ENCODE measurements at regions not wholly inside any gene's neighbourhood (a gene's known extent, or its start where the extent isn't known, plus 50 kb on each side); places are given as distances from the start of the nearest gene placed in this dataset.

DNA sequence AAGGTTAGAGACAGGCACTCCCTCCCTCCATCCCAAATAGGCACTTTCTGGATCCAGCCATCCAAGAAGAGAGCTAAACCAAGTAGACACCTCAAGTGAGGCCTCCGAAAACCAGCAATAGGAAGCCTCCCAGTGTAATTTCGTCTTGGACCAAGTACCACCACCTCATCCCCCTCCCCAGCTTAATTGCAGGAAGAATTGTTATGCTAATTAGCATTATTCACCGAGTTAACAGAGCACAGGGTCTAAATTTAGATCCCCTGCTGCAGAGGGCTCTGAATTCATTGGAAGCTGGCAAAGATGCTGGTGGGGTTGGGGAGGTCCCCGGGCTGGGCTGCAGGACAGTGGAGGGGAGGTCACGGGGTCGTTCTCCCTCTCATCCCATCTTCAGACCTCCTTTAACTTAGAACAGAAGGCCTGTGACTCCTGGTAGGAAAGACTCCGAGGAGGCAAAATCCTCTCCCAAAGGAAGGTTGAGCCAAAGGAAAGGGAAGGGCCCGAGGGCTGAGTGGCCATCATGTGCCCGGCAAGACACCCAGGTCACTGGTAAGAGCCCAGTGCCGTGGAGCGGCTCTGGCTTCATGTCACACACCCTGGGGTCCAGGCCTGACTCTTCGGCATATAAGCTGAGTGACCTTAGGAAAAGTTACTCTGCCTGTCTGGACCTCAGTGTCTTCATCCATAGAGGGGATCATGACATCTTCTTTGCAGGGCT lies 209.2 kb upstream of the GRIK3 start:
- DNase-seq, result no peak

DNA sequence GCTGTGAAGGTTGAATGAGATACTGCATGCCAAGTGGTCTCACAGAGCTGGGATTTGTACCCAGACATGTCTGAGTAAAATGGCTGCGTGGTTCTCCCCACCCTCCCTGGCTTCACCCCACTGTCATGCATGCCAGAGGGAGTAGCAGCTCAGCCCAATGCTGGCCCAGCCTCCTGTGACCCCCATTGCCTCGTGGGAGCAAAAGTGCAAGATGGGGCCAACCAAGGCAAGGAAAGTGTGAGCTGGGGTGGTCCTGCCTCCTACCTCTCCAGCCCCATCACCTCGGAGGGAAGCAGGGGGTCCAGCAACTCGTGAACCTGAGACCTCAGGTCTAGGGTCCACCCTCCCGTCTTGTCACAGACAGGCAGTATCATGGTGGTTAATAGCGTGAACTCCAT lies 209.8 kb upstream of the GRIK3 start:
- no peak for DNase-seq

DNA sequence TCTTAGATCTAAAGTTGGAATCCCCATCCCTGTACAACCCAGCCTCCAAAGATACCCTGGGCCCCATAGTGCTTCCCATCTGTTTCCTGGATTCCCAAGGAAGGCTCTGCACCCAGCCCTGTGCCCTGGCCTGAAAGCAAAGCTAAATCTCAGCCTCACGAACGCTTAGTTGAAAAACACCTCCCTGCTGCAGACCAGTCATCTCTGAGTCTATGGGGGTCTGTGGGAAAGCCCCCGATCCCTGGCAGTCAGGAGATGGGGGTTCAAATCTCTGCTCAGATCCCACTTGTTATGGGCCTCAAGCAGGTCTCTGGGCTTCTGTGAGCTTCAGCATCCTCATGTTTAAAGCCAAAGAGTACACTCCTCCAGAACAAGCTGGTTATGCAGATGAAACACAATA lies 210.5 kb upstream of the GRIK3 start:
- DNase-seq, result no peak

DNA sequence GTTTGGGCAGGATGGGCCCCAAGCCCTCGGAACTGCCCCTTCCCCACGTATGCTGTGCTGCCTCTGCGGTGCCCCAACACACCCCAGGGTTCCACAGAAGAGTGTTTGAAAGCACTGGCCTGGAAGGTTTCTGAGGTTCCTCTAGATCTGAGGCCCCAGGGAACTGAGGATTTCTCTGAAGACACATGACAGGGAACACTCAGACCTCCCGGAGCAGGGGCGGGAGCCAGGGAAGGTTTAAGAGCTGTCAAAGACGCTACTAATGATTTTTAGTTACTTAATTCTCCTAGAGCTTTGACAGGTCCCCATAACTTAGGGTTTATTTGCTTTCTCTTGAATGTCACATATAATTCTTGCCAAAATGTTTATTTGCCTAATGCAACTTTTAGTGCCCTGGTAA lies 212.3 kb upstream of the GRIK3 start:
- DNase-seq, result no peak

DNA sequence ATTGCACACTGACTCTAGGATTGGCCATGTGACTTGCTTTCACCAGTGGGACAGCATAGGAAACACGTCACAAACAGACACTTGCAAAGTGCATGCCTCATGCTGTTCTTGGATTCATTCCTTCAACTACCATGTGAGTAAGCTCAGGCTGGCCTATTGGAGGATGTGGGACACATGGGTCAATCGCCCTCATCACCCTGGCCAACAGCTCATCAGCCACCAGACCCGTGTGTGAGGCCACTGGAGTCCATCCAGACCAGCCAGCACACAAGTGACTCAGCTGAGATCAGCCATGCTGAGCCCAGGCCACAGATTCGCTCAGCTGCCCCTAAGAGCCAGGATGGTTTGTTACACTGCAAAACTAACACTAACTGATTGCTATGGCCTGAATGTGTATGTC lies 216.1 kb upstream of the GRIK3 start:
- DNase-seq, result no peak

DNA sequence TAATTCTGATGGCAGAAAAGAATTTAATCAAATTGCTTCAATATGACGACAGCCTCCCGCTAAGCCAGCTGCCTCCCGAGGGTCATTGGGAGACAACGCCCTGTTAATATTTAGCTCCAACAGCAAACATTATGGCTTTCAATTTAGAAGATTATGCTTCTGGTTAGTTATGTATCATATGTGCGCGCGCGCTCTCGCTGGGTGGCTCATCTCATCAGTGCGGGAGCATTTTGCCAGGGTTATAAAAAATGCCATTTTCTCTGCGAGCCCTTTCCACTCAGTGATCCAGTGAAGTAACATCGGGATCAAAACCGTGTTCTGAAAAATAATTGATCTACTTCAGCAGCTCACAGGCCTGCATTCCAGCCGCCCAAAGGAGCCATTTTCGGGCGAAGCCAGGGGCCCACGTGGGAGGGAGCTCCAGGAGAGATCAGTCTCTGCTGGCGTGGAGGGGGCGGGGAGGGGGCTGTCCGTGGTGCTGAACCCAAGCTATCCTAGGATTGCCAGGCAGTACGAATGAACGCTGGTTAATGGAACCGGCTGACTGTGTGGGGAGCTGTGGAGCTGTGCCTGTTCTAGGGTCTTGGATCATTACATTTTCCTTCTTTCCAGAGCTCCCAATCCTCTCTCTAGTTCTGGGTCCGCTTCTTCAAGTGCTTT lies 219.1 kb upstream of the ZC3H12A start:
- DNase-seq, result no peak

DNA sequence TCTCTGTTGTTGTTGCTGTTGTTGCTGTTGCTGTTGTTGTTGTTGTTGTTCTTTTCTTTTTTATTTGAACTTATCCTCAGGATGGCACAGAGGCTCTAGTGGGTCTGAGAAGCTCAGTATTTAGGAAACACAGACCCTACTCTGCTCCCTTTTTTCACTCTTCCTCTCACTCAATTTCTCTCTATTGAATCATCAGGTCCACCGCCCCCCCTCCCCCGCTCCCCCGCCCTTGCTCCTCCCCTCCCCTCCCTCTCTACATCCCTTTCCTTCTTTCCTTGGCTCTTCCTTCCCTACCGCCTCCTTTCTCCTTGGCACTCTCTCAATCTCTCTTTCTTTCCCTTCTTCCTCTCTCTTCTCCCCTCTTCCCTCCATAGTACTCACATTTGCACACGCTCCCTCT lies 218.5 kb upstream of the ZC3H12A start:
- no peak for DNase-seq

DNA sequence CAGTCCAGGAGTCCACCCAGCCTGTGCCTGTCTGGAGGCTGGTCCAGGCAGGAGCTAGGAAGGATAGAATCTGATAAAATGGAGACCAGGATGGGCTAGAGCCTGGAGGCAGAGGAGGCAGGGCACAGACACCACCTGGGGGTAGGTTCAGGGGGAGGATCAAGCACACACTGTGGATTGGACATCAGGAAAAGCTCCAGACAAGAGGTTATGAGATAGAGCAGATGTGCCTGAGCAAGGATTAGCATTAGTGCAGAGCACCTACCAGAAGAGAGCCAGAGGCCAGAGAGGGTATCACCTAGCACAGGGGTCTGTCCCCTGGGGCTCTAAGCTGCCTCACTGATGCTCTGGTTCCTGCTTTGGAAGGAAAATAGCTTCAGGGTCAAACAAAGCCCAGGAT lies 216.7 kb upstream of the ZC3H12A start:
- no peak for DNase-seq

DNA sequence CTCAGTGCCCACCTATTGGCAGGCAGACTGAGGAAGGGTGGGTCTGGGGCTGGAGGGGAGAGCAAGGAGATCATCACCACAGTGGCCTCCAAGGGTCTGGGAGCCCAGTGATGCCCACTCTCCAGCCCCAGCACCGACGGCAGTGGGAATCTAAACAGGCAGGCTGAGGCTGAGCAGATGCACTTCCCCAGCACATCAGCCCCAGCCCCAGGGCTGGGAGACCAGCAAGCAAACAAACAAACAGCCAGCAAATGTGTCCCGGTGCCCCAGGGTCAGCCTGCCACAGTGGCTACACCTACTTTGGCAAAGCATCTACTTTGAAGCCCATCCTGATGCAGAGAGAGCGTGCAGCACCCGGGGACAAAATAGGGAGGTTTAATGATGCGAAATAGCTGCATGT lies 216.3 kb upstream of the ZC3H12A start:
- DNase-seq, result no peak

DNA sequence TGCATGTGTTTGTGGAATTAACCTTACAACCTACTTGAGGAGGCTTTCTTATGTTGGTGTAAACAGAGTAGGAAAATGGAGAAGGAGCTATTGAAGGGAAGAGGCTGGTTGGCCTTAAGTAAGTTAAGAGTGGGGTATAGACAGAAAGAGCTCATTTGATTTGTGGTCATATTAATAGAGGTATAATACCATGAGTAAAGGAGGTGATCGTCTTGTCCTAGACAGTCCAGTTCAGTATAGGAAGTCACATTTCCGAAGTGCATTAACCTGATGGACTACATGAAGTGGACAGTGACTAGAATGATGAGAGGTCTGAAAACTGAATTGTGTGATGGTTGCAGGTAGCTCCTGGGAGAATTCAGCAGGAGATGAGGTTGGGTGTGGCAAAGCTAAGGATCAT lies 215.4 kb upstream of the ZC3H12A start:
- no peak for DNase-seq

DNA sequence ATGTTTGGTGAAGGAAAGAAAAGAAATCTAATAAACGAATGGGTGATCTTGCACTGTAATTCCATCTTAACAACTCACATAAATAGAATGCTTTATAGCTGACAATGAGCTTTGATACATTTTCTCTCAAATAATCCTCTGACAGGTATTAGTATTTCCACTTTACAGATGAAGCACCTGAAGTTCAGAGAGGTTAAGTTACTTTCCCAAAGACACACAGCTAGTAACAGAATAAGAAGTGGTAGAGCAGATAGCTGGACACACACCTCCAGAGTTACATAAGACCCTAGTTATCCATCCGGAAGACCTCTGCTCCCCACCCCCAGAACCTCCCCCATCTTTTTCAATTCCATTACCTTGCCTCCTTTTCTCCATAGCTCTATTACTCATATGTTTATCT lies 213.3 kb upstream of the ZC3H12A start:
- no peak for DNase-seq

DNA sequence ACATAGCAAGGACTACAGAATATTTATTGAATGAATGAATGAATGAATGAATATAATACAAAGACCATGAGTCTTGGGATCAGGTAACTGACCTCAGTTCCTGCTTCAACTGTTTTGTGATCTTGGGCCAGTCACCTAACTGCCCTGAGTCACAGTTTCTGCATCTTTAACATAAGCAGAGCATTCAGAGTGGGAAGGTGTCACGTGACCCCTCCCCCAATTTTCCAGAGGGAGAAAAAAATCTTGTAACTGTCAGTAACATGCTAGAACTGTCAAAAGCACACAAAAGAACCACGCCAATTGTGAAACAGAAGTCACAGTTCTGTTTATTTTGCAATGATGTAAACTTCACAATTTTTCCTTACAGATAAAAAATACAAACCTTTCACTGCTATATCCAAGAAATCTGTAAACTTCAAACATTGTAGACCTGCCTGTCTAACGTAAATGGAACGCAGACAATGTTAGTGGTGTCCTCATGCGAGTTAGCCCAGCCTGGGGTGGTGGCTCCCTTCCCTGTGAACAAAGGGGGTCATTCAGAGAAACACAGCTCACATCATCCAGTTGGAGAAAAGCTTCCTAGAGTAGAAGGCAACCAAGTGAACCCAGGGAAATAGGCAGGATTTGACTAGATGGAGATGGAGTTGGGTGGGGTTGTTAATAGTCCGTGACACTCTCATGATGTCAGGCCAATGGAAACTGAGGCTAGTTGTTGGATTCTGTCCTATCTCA lies 211.8 kb upstream of the ZC3H12A start:
- no peak for DNase-seq

DNA sequence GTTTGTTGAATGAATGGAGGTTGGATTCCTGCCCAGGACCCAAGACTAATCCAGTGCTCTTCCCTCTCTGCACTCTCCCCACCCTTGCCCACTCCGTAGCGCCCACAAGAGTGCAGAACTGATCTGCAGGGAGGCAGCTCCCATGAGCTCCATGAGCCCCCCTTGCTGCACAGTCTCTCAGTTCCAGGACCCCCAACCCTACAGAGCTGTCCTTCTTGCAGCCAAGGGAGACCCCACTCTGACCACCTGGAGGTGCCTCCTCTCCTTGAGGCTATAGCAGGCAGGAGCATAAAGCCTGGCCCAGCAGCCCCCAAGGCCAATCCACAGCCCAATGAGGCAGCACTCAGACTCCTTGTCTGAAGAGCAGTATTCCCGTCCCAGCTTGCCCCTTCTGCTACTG lies 209.2 kb upstream of the ZC3H12A start:
- DNase-seq, result no peak

DNA sequence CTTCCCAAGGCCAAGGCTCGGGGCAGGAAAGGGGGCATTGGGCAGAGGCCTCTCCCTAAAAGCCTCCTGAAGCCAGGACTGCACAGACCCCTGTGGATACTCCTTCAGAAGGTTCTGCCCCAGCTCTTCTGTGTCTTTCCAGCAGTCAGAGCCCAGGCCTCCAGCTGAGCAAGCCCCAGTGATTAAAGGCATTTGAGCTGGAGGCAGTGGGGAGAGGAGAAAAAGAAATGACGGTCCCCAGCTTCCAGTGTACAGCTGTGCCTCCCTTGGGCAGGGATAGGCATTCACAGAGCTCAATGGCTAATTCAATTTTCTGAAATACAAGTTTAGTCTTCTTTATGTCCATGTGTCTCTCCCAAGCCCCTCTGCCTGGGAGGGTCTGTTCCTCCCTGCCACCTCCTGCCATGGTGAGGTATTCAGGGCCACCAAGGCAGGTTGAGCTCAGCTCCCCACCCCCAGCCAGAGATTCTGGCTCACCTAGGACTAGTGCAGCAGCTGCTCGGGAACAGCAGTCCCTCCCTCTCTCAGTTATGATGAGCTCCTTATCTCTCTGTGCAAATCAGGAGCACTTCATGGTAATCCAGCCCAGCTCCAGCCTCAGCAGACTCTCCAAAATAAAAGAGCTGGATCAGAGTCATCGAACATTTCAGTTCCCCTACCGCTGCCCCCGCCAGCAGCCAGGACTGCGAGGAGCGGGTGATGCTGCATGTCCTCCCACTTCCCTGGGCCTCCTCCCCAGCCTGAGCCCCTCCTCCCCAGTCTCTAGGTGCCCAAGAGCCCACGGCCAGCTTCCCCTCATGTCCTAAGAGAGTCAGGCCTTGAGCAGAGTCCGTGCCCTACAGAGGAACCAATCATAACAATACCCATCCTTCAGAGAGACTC lies 208.4 kb upstream of the ZC3H12A start:
- DNase-seq, result no peak

DNA sequence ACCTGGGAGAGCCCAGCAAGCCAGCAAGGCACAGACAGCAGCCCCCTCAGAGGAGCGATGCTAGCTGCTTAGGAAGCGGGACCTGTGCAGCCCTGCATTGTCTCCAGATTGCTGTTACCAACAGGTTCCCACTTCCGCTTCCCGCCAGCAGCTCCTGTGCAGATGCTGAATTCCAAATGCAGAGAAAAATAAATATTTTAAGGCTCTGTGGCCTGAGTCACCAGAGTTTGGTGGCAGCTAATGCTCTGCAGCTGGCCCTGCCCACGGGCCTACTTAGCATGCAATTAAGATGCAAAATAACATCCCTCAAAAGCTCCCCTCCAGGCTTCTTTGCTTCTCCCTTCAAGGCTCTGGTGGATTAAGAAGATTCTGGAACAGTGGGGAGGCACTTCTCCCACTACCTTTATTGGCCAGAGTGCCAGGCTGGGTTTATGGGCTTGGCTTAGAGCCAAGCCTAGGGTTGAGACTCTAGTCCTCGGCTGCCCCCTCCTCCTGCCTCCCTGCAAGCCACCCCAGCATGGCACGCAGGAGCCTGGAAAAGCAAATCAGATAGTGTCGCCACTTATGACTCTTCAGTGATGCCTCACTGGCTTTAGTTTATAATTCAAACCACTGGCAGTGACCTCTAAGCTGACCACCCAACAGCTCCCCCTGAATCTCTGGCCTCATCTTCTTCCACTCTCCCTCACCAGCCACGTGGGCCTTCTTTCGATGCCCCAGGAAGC lies 207.1 kb upstream of the ZC3H12A start:
- DNase-seq, result no peak

DNA sequence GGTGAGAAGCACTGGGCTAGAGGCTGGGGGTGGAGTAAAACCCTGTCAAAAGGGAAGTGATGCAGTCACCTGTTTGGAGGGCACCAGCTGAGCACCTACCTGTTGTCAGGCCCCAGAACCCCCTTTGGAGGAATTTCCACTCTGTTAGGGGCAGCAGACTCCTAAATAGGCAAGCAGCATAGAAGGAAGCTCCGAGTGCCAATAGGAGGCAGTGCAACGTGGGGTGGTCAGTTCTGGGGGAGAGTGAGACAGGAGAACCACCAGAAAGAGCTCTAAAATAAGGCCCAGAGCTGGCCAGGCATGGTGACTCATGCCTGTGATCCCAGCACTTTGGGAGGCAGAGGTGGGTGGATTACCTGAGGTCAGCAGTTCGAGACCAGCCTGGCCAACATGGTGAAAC lies 203.7 kb upstream of the ZC3H12A start:
- no peak for DNase-seq

DNA sequence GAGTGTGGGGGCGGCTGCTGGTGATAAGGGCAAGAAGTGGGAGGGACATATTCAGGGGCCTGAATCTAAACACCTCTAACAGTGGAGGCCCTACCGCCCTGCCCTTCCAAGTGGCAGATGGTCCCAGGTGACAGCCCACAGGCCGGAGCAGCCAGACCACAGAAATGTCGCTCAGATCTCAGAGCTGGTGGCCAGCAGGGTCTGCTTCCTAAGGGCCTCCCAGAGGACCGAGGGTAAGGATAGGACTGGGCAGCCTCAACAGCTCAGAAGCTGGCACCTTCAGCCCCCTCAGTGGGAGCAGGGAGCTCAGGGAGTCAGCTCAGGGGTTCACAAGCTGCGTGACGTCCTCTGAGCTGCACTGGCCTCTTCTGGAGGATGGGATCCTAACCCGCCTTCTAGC lies 201.8 kb upstream of the ZC3H12A start:
- no peak for DNase-seq

DNA sequence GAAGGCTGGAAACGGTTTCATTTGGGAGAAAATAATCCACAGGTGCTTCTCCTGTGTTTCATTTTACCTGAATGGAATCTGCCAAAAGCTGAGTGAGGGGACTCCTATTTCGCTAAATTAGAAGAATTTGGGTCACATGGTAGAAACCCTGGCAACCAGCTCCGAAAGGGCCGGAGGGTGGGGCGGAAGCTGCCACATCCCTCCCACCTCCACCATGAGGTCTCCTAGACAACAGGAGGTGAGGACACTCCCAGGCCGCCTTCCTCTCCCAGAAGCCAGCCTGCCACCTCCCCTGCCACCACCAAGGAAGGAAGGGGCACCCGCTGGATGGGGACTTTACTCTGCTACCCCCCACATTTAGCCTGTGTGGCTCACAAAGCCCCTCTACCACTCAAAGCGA lies 199.9 kb upstream of the ZC3H12A start:
- no peak for DNase-seq

DNA sequence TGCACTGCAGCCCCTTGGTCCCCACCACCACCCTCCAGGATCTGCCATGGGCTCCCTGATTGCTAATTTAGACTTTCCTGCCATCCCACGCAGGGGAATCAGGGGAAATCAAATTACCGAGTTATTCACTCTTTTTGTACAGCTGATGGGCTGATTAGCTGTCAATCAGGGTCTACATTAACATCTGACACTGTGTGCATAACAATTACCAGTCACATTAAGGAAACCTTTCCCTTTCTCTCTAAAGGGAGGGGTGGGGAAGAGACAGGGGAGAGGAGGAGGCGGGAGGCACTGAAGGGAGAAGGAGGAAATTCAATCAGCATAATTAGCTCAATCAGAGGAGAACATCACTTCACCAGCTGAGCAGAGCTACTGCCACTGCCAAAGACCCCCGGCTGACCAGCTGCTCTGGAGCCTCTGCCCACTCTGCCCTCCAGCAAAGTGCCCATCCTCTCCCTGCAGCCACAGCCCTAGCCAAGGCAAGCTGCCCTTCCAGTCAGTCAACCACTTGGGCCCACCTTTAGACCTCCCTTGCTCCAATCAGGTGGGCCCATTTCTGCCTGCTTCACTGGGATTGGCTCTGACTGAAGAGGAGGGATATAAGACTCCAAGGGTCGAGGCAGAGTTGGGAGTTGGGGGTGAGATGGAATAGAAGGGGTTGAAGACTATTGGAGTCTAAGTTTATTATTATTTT lies 199.3 kb upstream of the ZC3H12A start:
- no peak for DNase-seq

DNA sequence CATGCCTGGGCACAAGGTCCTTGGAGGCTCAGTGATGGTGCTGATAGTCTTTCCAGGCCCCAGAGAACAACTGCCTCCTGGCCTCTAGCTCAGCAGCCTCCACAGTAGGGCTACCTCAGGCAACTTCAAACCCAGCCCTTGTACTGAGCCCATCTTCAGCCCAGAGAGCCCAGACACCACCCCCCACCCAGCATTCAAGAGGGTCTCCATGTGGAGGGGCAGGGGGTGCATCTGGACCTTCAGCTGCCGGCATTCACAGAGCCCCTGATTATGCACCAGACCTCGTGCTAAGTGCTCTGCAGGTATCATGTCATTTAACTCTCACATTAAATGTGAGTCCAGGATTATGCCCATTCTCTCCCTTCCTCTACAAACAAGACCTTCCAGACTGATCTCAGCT lies 197.0 kb upstream of the ZC3H12A start:
- no peak for DNase-seq

DNA sequence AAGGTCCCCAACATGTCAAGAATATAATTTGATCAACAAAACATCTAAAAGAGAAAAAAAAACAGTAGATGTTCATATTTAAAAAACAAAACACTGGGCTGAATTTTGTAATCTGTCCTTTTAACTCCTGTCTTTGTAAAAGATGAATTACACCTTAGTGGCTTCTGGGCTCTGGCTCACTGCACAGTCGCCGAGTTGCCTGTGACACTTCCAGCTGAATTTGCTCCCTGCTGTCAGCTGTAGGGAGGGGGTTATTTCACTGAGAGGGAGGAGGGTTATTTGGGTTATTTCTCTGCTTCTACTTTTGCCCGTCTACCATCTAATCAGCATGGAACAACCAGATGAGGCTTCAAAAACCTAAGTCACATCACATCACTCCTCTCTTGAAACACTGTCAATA lies 193.0 kb upstream of the ZC3H12A start:
- no peak for DNase-seq

DNA sequence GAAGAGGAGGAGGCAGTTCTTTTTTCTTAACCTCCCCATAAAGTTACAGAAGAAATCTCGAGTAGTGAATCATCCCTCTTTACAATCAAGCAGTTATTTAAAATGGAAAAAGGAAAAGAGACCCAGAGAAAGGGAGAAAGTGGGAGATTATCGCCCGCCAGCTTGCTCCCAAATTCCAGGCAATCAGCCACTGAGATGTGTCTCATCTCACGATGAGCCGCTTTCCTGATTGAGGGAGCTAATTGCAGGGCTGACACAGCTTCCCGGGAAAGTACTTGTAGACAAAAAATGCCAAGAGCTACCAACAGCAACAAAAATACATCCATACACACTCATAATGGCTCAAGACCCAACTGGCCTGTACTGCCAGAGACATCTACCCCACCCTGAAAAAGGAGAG lies 191.6 kb upstream of the ZC3H12A start:
- DNase-seq, result no peak
